ENCODE measurements at regions not wholly inside any gene's neighbourhood (a gene's known extent, or its start where the extent isn't known, plus 50 kb on each side); places are given as distances from the start of the nearest gene placed in this dataset.

DNA sequence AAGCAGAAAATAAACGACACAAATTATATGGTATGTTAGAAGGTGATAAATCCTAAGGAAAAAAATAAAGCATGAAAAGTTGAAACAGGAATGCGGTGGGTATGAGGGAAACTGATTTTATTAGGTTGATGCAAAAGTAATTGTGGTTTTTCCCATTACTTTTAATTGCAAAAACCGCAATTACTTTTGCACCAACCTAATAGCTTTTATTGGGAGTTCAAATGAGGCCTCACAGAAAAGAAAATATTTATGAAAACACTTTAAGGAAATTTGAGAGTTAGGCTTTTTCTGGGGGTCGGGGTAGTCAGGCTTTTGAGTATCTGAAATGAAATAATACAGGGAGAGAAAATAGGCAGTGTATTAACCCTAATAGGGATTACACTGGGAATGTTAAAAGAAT is 397.0 kb upstream of the KHDRBS2 start:
- H3K4me1 Mint-ChIP-seq (ENCODE audit: unreplicated experiment) = no peaks in the 10 kb centered on the region
- no peak overlapping the region for H3K27ac Mint-ChIP-seq (ENCODE audit: unreplicated experiment)
- no peaks in the 10 kb centered on the region for H3K36me3 Mint-ChIP-seq (ENCODE audit: low read depth, unreplicated experiment)
- TF ChIP-seq CTCF (IDR thresholded peaks at IDR 0.05; ENCODE audit: unreplicated experiment) = no peak
- H3K9me3 Mint-ChIP-seq (ENCODE audit: unreplicated experiment) = peaks cover 4% of the 10 kb centered on the region
- no peak overlapping the region for H3K4me3 Mint-ChIP-seq (ENCODE audit: unreplicated experiment)
- DNase-seq (ENCODE audit: low spot score) = no peak
- peaks cover 6% of the 10 kb centered on the region for H3K27me3 Mint-ChIP-seq (ENCODE audit: unreplicated experiment)

DNA sequence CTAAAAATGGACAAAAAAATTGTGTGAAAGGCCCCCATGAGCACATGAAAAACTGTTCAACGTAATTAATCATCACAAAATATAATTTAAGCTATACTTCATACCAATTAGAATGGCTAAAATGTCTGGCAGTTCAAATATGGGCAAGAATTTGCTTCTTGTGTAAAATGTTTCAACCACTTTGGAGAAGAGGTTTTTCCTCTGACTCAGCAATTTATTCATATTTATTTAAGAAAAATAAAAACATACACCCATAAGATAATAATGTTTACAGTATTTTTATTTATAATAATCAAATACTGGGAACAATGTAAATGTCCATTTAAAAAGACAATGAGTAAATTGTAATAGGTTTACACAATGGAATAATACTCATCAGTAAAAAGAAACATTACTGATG is 395.1 kb upstream of the KHDRBS2 start:
- Mint-ChIP-seq H3K36me3 (ENCODE audit: low read depth, unreplicated experiment) (no peaks in the 10 kb centered on the region), H3K27me3 (ENCODE audit: unreplicated experiment) (peaks cover 6% of the 10 kb centered on the region), H3K4me3 (ENCODE audit: unreplicated experiment) (no peak overlapping the region), H3K4me1 (ENCODE audit: unreplicated experiment) (no peaks in the 10 kb centered on the region), H3K9me3 (ENCODE audit: unreplicated experiment) (peaks cover 4% of the 10 kb centered on the region), H3K27ac (ENCODE audit: unreplicated experiment) (no peak overlapping the region)
- no peak for DNase-seq (ENCODE audit: low spot score)
- TF ChIP-seq CTCF (IDR thresholded peaks at IDR 0.05; ENCODE audit: unreplicated experiment) = no peak

- H3K9me3 Mint-ChIP-seq (ENCODE audit: unreplicated experiment) = no peaks in the 10 kb centered on the region
- H3K27ac Mint-ChIP-seq (ENCODE audit: unreplicated experiment) = no peak overlapping the region
- no peak for TF ChIP-seq CTCF (IDR thresholded peaks at IDR 0.05; ENCODE audit: unreplicated experiment)
- no peaks in the 10 kb centered on the region for H3K27me3 Mint-ChIP-seq (ENCODE audit: unreplicated experiment)
- no peak for DNase-seq (ENCODE audit: low spot score)
- H3K36me3 Mint-ChIP-seq (ENCODE audit: low read depth, unreplicated experiment) = no peaks in the 10 kb centered on the region
- no peak overlapping the region for H3K4me3 Mint-ChIP-seq (ENCODE audit: unreplicated experiment)
- no peaks in the 10 kb centered on the region for H3K4me1 Mint-ChIP-seq (ENCODE audit: unreplicated experiment)
Observed at GRCh38 chr6:62672989-62673388, 387.0 kb upstream of the KHDRBS2 start.

GRCh38 chr6:62670490-62671223 is 384.6 kb upstream of the KHDRBS2 start:
- Mint-ChIP-seq H3K27me3 (ENCODE audit: unreplicated experiment) (no peaks in the 10 kb centered on the region), H3K4me3 (ENCODE audit: unreplicated experiment) (no peak overlapping the region), H3K27ac (ENCODE audit: unreplicated experiment) (no peak overlapping the region), H3K9me3 (ENCODE audit: unreplicated experiment) (no peaks in the 10 kb centered on the region), H3K4me1 (ENCODE audit: unreplicated experiment) (no peaks in the 10 kb centered on the region), H3K36me3 (ENCODE audit: low read depth, unreplicated experiment) (no peaks in the 10 kb centered on the region)
- no peak for TF ChIP-seq CTCF (IDR thresholded peaks at IDR 0.05; ENCODE audit: unreplicated experiment)
- no peak for DNase-seq (ENCODE audit: low spot score)

DNA sequence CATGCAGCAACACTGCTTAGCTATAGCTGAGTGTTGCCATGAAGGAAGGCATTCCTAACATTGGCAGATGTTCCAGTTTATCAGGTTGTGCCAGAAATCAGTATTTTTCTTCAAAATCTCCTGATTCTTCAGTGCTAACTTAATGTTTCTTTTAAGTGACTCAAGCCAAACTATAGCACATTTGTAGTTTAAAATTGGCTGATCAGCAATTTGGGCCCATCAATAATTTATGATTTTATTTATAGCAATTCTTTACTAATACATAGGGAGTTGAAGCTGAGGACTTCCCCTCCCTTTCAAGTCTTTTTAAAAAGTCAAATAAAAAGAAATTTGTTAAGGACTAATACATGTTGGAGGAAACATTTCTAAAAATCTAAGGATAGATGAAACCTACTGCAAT is 383.8 kb upstream of the KHDRBS2 start:
- no peaks in the 10 kb centered on the region for H3K27me3 Mint-ChIP-seq (ENCODE audit: unreplicated experiment)
- H3K4me1 Mint-ChIP-seq (ENCODE audit: unreplicated experiment) = no peaks in the 10 kb centered on the region
- H3K27ac Mint-ChIP-seq (ENCODE audit: unreplicated experiment) = no peak overlapping the region
- DNase-seq (ENCODE audit: low spot score) = no peak
- TF ChIP-seq CTCF (IDR thresholded peaks at IDR 0.05; ENCODE audit: unreplicated experiment) = no peak
- no peak overlapping the region for H3K4me3 Mint-ChIP-seq (ENCODE audit: unreplicated experiment)
- no peaks in the 10 kb centered on the region for H3K36me3 Mint-ChIP-seq (ENCODE audit: low read depth, unreplicated experiment)
- H3K9me3 Mint-ChIP-seq (ENCODE audit: unreplicated experiment) = no peaks in the 10 kb centered on the region

Data from endothelial cell (in vitro differentiated cells).